Activated naive CD8-positive, alpha-beta T cell treated with anti-CD3 and anti-CD28 coated beads for 36 hours (primary cell): ENCODE measurements at regions not wholly inside any gene's neighbourhood (a gene's known extent, or its start where the extent isn't known, plus 50 kb on each side); places are given as distances from the start of the nearest gene placed in this dataset.

Experiments used
- DNase-seq: peaks from one replicate; pipeline ENCODE4 v3.0.0; 2021
- H3K27ac Mint-ChIP-seq: one replicate; pipeline ENCODE4 v1.8.0; 2022; ENCODE audit warnings: mild to moderate bottlenecking, moderate library complexity, mixed read lengths
- H3K27me3 Mint-ChIP-seq: one replicate; pipeline ENCODE4 v1.8.0; 2022; ENCODE audit warnings: mild to moderate bottlenecking, mixed read lengths
- H3K36me3 Mint-ChIP-seq: one replicate; pipeline ENCODE4 v1.8.0; 2021; ENCODE audit warnings: mild to moderate bottlenecking, mixed read lengths
- H3K4me1 Mint-ChIP-seq: one replicate; pipeline ENCODE4 v1.8.0; 2021; ENCODE audit warnings: mixed read lengths
- H3K4me3 Mint-ChIP-seq: one replicate; pipeline ENCODE4 v1.8.0; 2022; ENCODE audit warnings: mild to moderate bottlenecking, moderate library complexity, mixed read lengths
- H3K9me3 Mint-ChIP-seq: one replicate; pipeline ENCODE4 v1.8.0; 2022; ENCODE audit warnings: mixed read lengths

- no peak for DNase-seq
- Mint-ChIP-seq H3K27ac (no peak overlapping the region), H3K36me3 (no peaks in the 10 kb centered on the region), H3K9me3 (peaks cover 9% of the 10 kb centered on the region), H3K4me1 (peaks cover 2% of the 10 kb centered on the region), H3K27me3 (peaks cover 5% of the 10 kb centered on the region), H3K4me3 (no peak overlapping the region)
Measured at GRCh38 chr11:70954471-70954870, 297.9 kb downstream of the SHANK2 start.
